ENCODE measurements at regions not wholly inside any gene's neighbourhood (a gene's known extent, or its start where the extent isn't known, plus 50 kb on each side); places are given as distances from the start of the nearest gene placed in this dataset.

GRCh38 chr15:79595995-79596622 lies 164.0 kb downstream of the MINAR1 start:
- H3K27ac ChIP-seq (ENCODE audit: low read depth, low read length, poor library complexity, severe bottlenecking), result no peak overlapping the region
- intact Hi-C loops (cut with micrococcal nuclease; ENCODE audit: unreplicated experiment), result loop anchor here (1.0 to 10.0 kb wide), 3 partner anchors 144 to 399 kb away; no protein-coding TSS in a partner anchor
- CTCF ChIA-PET (ENCODE audit: unreplicated experiment), result interaction anchor here (0.7 to 1.6 kb wide), 6 partner anchors 10 to 257 kb away, joined by 3 to 9 read pairs (median 4); no protein-coding TSS in a partner anchor

GRCh38 chr15:79598639-79599038 lies 166.5 kb downstream of the MINAR1 start:
- BruUV-seq (replicated peaks), result no TSS peak
- Histone ChIP-seq H2AFZ (ENCODE audit: low read length) (no peak overlapping the region), H3K27ac (ENCODE audit: low read depth, low read length, poor library complexity, severe bottlenecking) (no peak overlapping the region), H3K4me3 (ENCODE audit: low read depth, low read length, poor library complexity, severe bottlenecking) (no peak overlapping the region), H3K9me2 (ENCODE audit: insufficient read depth, low read length) (no peaks in the 10 kb centered on the region), H4K20me1 (ENCODE audit: insufficient read depth, low read length) (no peaks in the 10 kb centered on the region), H3K4me2 (ENCODE audit: low read length) (no peak overlapping the region), H3K9me3 (ENCODE audit: low read length) (no peaks in the 10 kb centered on the region), H3K79me2 (ENCODE audit: insufficient read depth, low read depth, low read length) (no peaks in the 10 kb centered on the region), H3K4me1 (ENCODE audit: insufficient read depth, low read length, poor library complexity, severe bottlenecking) (no peaks in the 10 kb centered on the region), H3K36me3 (ENCODE audit: insufficient read depth, low read length) (no peaks in the 10 kb centered on the region)
- ChIA-PET CTCF (ENCODE audit: unreplicated experiment) (no interaction called here), POLR2A (interaction anchor here (0.5 kb wide), 1 partner anchor 334 kb away, joined by 5 read pairs; no protein-coding TSS in a partner anchor)
- intact Hi-C loops (cut with micrococcal nuclease; ENCODE audit: unreplicated experiment), result loop anchor here (5.0 to 10.0 kb wide), 2 partner anchors 146 to 396 kb away; no protein-coding TSS in a partner anchor
- no peak for DNase-seq (ENCODE audit: low spot score)
- TF ChIP-seq CTCF (conservative IDR thresholded peaks at IDR 0.05; ENCODE audit: low read length), result no peak
- TF ChIP-seq EZH2phosphoT487 (IDR thresholded peaks at IDR 0.05; ENCODE audit: borderline replicate concordance, low read depth, low read length), result no peak

More at GRCh38 chr15:79595995-79596622, 164.0 kb downstream of the MINAR1 start:
- DNase-seq (ENCODE audit: low spot score), result peak; percentile 92
- TF ChIP-seq CTCF (conservative IDR thresholded peaks at IDR 0.05; ENCODE audit: low read length) (peak; percentile 99), EZH2phosphoT487 (IDR thresholded peaks at IDR 0.05; ENCODE audit: borderline replicate concordance, low read depth, low read length) (no peak)
- no peaks in the 10 kb centered on the region for H3K36me3 ChIP-seq (ENCODE audit: insufficient read depth, low read length)
- no TSS peak for BruUV-seq (replicated peaks)
- no peak overlapping the region for H3K4me3 ChIP-seq (ENCODE audit: low read depth, low read length, poor library complexity, severe bottlenecking)
- peak overlapping the region; percentile 83 for H2AFZ ChIP-seq (ENCODE audit: low read length)
- H3K4me1 ChIP-seq (ENCODE audit: insufficient read depth, low read length, poor library complexity, severe bottlenecking), result no peaks in the 10 kb centered on the region
- H3K79me2 ChIP-seq (ENCODE audit: insufficient read depth, low read depth, low read length), result no peaks in the 10 kb centered on the region
- H3K9me2 ChIP-seq (ENCODE audit: insufficient read depth, low read length), result no peaks in the 10 kb centered on the region
- no peak overlapping the region for H3K4me2 ChIP-seq (ENCODE audit: low read length)
- H4K20me1 ChIP-seq (ENCODE audit: insufficient read depth, low read length), result no peaks in the 10 kb centered on the region
- POLR2A ChIA-PET, result no interaction called here
- no peaks in the 10 kb centered on the region for H3K9me3 ChIP-seq (ENCODE audit: low read length)

- H4K20me1 ChIP-seq (ENCODE audit: insufficient read depth, low read length), result no peaks in the 10 kb centered on the region
- ChIA-PET POLR2A (no interaction called here), CTCF (ENCODE audit: unreplicated experiment) (no interaction called here)
- no peaks in the 10 kb centered on the region for H3K9me2 ChIP-seq (ENCODE audit: insufficient read depth, low read length)
- intact Hi-C loops (cut with micrococcal nuclease; ENCODE audit: unreplicated experiment), result no loop called here
- TF ChIP-seq EZH2phosphoT487 (IDR thresholded peaks at IDR 0.05; ENCODE audit: borderline replicate concordance, low read depth, low read length) (no peak), CTCF (conservative IDR thresholded peaks at IDR 0.05; ENCODE audit: low read length) (no peak)
- no peak for DNase-seq (ENCODE audit: low spot score)
- H3K27ac ChIP-seq (ENCODE audit: low read depth, low read length, poor library complexity, severe bottlenecking), result no peak overlapping the region
- no peaks in the 10 kb centered on the region for H3K9me3 ChIP-seq (ENCODE audit: low read length)
- no peak overlapping the region for H3K4me2 ChIP-seq (ENCODE audit: low read length)
- no TSS peak for BruUV-seq (replicated peaks)
- H3K36me3 ChIP-seq (ENCODE audit: insufficient read depth, low read length), result no peaks in the 10 kb centered on the region
- H3K4me1 ChIP-seq (ENCODE audit: insufficient read depth, low read length, poor library complexity, severe bottlenecking), result no peaks in the 10 kb centered on the region
- no peak overlapping the region for H2AFZ ChIP-seq (ENCODE audit: low read length)
- no peak overlapping the region for H3K4me3 ChIP-seq (ENCODE audit: low read depth, low read length, poor library complexity, severe bottlenecking)
- no peaks in the 10 kb centered on the region for H3K79me2 ChIP-seq (ENCODE audit: insufficient read depth, low read depth, low read length)
Observed at GRCh38 chr15:79601405-79602086, 169.4 kb downstream of the MINAR1 start.
